Adrenal gland (tissue), 9 donors: ENCODE measurements at regions not wholly inside any gene's neighbourhood (a gene's known extent, or its start where the extent isn't known, plus 50 kb on each side); places are given as distances from the start of the nearest gene placed in this dataset.

Experiments used
- DNase-seq, 7 donors: peaks; one replicate each; pipeline ENCODE4 v3.0.0-alpha.2; 2019 to 2020
- H3K27ac ChIP-seq, 5 donors: fragments of 200-600 bp; sonication (generic) in 4 of 5; 1 replicate in 3 of 5; 2 replicates in 2 of 5; pipeline versions ENCODE4 v1.5.1 to v1.8.0; 2016 to 2020; ENCODE audit warnings: mild to moderate bottlenecking in 1 of 5
- H3K27me3 ChIP-seq: fragments of 200-600 bp; 2 replicates; pipeline ENCODE4 v1.8.0; 2021
- H3K36me3 ChIP-seq, 2 donors: fragments of 200-600 bp; replicated peaks in 1 of 2; 1 replicate in 1 of 2; 2 replicates in 1 of 2; pipeline versions ENCODE4 v1.5.1 to v1.8.0; 2018 to 2022
- H3K4me1 ChIP-seq, 2 donors: fragments of 200-600 bp; replicated peaks in 1 of 2; 1 replicate in 1 of 2; 2 replicates in 1 of 2; pipeline versions ENCODE4 v1.5.1 to v1.8.0; 2018 to 2021
- H3K4me3 ChIP-seq, 4 donors: fragments of 200-600 bp; sonication (generic) in 3 of 4; one replicate each; pipeline ENCODE4 v1.5.1; 2016 to 2018
- H3K9me3 ChIP-seq, 3 donors: fragments of 200-600 bp; sonication (generic) in 1 of 3; replicated peaks in 1 of 3; 1 replicate in 2 of 3; 2 replicates in 1 of 3; pipeline versions ENCODE4 v1.5.1 to v1.8.0; 2016 to 2021
- CTCF ChIP-seq, 6 experiments: fragments of 450-650 bp in 4 of 6; fragments of 200-600 bp in 2 of 6; sonication (generic) in 1 of 6; IDR thresholded peaks; 1 replicate in 5 of 6; 2 replicates in 1 of 6; pipeline versions ENCODE4 v1.5.1 to v1.8.0; 2016 to 2021; ENCODE audit warnings: antibody characterized with exemption in 6 of 6, mild to moderate bottlenecking in 2 of 6, moderate library complexity in 1 of 6
- POLR2A ChIP-seq, 2 donors: fragments of 450-650 bp; IDR thresholded peaks; one replicate each; pipeline ENCODE4 v1.6.1; 2017; ENCODE audit warnings: antibody characterized with exemption in 2 of 2, mild to moderate bottlenecking in 2 of 2, moderate library complexity in 1 of 2
- WGBS, 4 donors: extraction: QIAGEN DNeasy Blood & Tissue Kit in 2 of 4; methylation state at CpG; one replicate each; pipeline versions ENCODE4 v1.1.5 to v1.1.7; 2013 to 2017; 5-methylcytosine and 5-hydroxymethylcytosine counted together
- intact Hi-C, 2 donors: fragments of 100-400 bp; cut with DNase I; formaldehyde crosslinking; loops; one replicate each; pipeline versions ENCODE4 v1.14.1 to v1.15.0; 2022 to 2023
- donor health status: healthy with polysubstance abuse.
- donor health status: Bipolar disorder and iron deficiency.
- donor health status: DM: yes; HTN: yes; CAD: no.
- donor health status: DM: no; HTN: no; CAD: no.
- donor health status: DM: no; HTN: no; CAD: no.

- no peaks in the 10 kb centered on the region for H3K4me1 ChIP-seq
- no peaks in the 10 kb centered on the region for H3K36me3 ChIP-seq
- no peak for TF ChIP-seq CTCF (IDR thresholded peaks at IDR 0.05)
- no peak for TF ChIP-seq POLR2A (IDR thresholded peaks at IDR 0.05)
- H3K4me3 ChIP-seq: no peak overlapping the region
- intact Hi-C loops: no loop called here
- no peak overlapping the region for H3K27ac ChIP-seq
- no peaks in the 10 kb centered on the region for H3K9me3 ChIP-seq
- WGBS, 4 donors: 78 to 85% (median 80%) methylated on average over 4 of the region's 4 CpGs
- no peaks in the 10 kb centered on the region for H3K27me3 ChIP-seq
- DNase-seq: no peak
These were observed 81.3 kb upstream of the DUSP10 start for GRCh38 chr1:221823149-221823548.

- no peak overlapping the region for H3K27ac ChIP-seq
- H3K4me1 ChIP-seq: no peaks in the 10 kb centered on the region
- no peaks in the 10 kb centered on the region for H3K36me3 ChIP-seq
- H3K4me3 ChIP-seq: no peak overlapping the region
- no peak for TF ChIP-seq POLR2A (IDR thresholded peaks at IDR 0.05)
- TF ChIP-seq CTCF (IDR thresholded peaks at IDR 0.05): no peak
- H3K27me3 ChIP-seq: no peaks in the 10 kb centered on the region
- DNase-seq: no peak
- intact Hi-C loops: no loop called here
- WGBS, 4 donors: 84 to 88% (median 87%) methylated on average over 3 of the region's 3 CpGs
- no peaks in the 10 kb centered on the region for H3K9me3 ChIP-seq
These were observed 80.7 kb upstream of the DUSP10 start for GRCh38 chr1:221822591-221822990.

- no peak for DNase-seq
- WGBS, 4 donors: 54 to 70% (median 63%) methylated on average over 3 of the region's 3 CpGs
- H3K36me3 ChIP-seq: no peaks in the 10 kb centered on the region
- intact Hi-C loops: no loop called here
- no peaks in the 10 kb centered on the region for H3K4me1 ChIP-seq
- H3K9me3 ChIP-seq: no peaks in the 10 kb centered on the region
- no peak overlapping the region for H3K4me3 ChIP-seq
- no peaks in the 10 kb centered on the region for H3K27me3 ChIP-seq
- H3K27ac ChIP-seq: no peak overlapping the region
- TF ChIP-seq CTCF (IDR thresholded peaks at IDR 0.05): no peak
- no peak for TF ChIP-seq POLR2A (IDR thresholded peaks at IDR 0.05)
These were observed 75.0 kb upstream of the DUSP10 start for GRCh38 chr1:221816899-221817298.

GRCh38 chr1:221815660-221816059, 73.8 kb upstream of the DUSP10 start:
- no peak overlapping the region for H3K4me3 ChIP-seq
- TF ChIP-seq POLR2A (IDR thresholded peaks at IDR 0.05): no peak
- no peak for TF ChIP-seq CTCF (IDR thresholded peaks at IDR 0.05)
- no peaks in the 10 kb centered on the region for H3K36me3 ChIP-seq
- DNase-seq: no peak
- H3K9me3 ChIP-seq: no peaks in the 10 kb centered on the region
- H3K4me1 ChIP-seq: no peaks in the 10 kb centered on the region
- 71 to 84% (median 77%) methylated on average over 1 of the region's 1 CpG for WGBS, 4 donors
- H3K27ac ChIP-seq: no peak overlapping the region
- intact Hi-C loops: no loop called here
- no peaks in the 10 kb centered on the region for H3K27me3 ChIP-seq
